Osteocyte (in vitro differentiated cells): ENCODE measurements at regions not wholly inside any gene's neighbourhood (a gene's known extent, or its start where the extent isn't known, plus 50 kb on each side); places are given as distances from the start of the nearest gene placed in this dataset.

Experiments
- DNase-seq: peaks from one replicate; pipeline ENCODE4 v3.0.0; 2021; ENCODE audit warnings: mixed read lengths; ENCODE audit not compliant: unreplicated experiment; ENCODE audit errors: extremely low spot score
- H3K27ac Mint-ChIP-seq: one replicate; pipeline ENCODE4 v1.8.0; 2021; ENCODE audit warnings: mild to moderate bottlenecking, mixed read lengths; ENCODE audit not compliant: unreplicated experiment
- H3K27me3 Mint-ChIP-seq: one replicate; pipeline ENCODE4 v1.8.0; 2021; ENCODE audit warnings: mixed read lengths; ENCODE audit not compliant: unreplicated experiment
- H3K36me3 Mint-ChIP-seq: one replicate; pipeline ENCODE4 v1.8.0; 2021; ENCODE audit warnings: mixed read lengths; ENCODE audit not compliant: unreplicated experiment
- H3K4me1 Mint-ChIP-seq: one replicate; pipeline ENCODE4 v1.8.0; 2021; ENCODE audit warnings: mixed read lengths; ENCODE audit not compliant: unreplicated experiment
- H3K4me3 Mint-ChIP-seq: one replicate; pipeline ENCODE4 v1.8.0; 2021; ENCODE audit warnings: mild to moderate bottlenecking, moderate library complexity, mixed read lengths; ENCODE audit not compliant: unreplicated experiment
- H3K9me3 Mint-ChIP-seq: one replicate; pipeline ENCODE4 v1.8.0; 2021; ENCODE audit warnings: mixed read lengths; ENCODE audit not compliant: unreplicated experiment
- CTCF ChIP-seq: fragments of 200-600 bp; sonication (generic); IDR thresholded peaks from 2 replicates; pipeline ENCODE4 v1.5.0; 2021; ENCODE audit warnings: antibody characterized with exemption, mild to moderate bottlenecking, moderate library complexity

DNA sequence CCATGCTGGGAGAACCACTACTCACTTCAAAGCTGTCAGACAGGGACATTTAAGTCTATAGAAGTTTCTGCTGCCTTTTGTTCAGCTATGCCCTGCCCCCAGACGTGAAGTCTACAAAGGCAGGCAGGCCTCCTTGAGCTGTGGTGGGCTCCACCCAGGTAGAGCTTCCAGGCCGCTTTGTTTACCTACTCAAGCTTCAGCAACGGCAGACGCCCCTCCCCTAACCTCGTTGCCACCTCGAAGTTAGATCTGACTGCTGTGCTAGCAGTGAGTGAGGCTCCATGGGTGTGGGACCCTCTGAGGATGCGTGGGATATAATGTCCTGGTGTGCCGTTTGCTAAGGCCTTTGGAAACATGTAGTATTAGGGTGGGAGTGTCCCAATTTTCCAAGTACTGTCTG lies 276.7 kb downstream of the ZIC4 start:
- no peak overlapping the region for H3K4me3 Mint-ChIP-seq
- peaks cover 9% of the 10 kb centered on the region for H3K36me3 Mint-ChIP-seq
- DNase-seq = no peak
- no peak for TF ChIP-seq CTCF
- no peak overlapping the region for H3K27ac Mint-ChIP-seq
- H3K9me3 Mint-ChIP-seq = peaks cover 18% of the 10 kb centered on the region
- H3K27me3 Mint-ChIP-seq = no peaks in the 10 kb centered on the region
- H3K4me1 Mint-ChIP-seq = peaks cover 5% of the 10 kb centered on the region

- TF ChIP-seq CTCF = no peak
- Mint-ChIP-seq H3K27me3 (no peaks in the 10 kb centered on the region), H3K4me1 (peaks cover 29% of the 10 kb centered on the region), H3K9me3 (no peaks in the 10 kb centered on the region), H3K4me3 (no peak overlapping the region), H3K36me3 (no peaks in the 10 kb centered on the region), H3K27ac (no peak overlapping the region)
- no peak for DNase-seq
Measured at GRCh38 chr3:147122350-147122749, 284.0 kb downstream of the ZIC4 start.

GRCh38 chr3:147119989-147120388 lies 286.4 kb downstream of the ZIC4 start:
- no peaks in the 10 kb centered on the region for H3K27me3 Mint-ChIP-seq
- DNase-seq = no peak
- H3K36me3 Mint-ChIP-seq = no peaks in the 10 kb centered on the region

DNA sequence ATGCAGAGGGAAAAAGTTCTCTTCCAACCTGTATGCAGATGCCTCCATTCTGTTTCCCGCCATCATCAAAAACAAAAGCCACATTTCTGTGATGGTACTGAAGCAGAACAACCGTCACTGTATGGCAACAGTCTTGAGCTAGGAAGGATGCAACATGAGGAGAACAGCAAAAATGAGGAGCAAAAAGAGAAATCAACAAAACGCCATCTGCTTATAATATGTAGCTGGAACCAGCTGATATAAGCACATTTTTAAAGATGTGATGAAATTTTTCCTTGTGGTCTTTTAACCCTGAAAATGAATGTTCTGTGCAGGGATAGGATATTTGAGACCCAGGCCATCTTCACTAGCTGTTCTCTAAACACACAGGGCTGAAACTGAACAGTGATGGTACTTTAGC lies 287.0 kb downstream of the ZIC4 start:
- Mint-ChIP-seq H3K4me1 (peaks cover 31% of the 10 kb centered on the region), H3K4me3 (no peak overlapping the region), H3K9me3 (peaks cover 5% of the 10 kb centered on the region), H3K27ac (peak overlapping the region; percentile 84), H3K27me3 (no peaks in the 10 kb centered on the region), H3K36me3 (no peaks in the 10 kb centered on the region)
- no peak for TF ChIP-seq CTCF
- DNase-seq = no peak

More at GRCh38 chr3:147119989-147120388, 286.4 kb downstream of the ZIC4 start:
- peak; percentile 72 for TF ChIP-seq CTCF
- Mint-ChIP-seq H3K4me1 (peaks cover 29% of the 10 kb centered on the region), H3K4me3 (peak overlapping the region; percentile 38), H3K27ac (peak overlapping the region; percentile 84), H3K9me3 (peaks cover 5% of the 10 kb centered on the region)

- Mint-ChIP-seq H3K27me3 (no peaks in the 10 kb centered on the region), H3K9me3 (peaks cover 5% of the 10 kb centered on the region), H3K4me3 (no peak overlapping the region), H3K4me1 (peaks cover 38% of the 10 kb centered on the region), H3K27ac (no peak overlapping the region), H3K36me3 (no peaks in the 10 kb centered on the region)
- no peak for TF ChIP-seq CTCF
- no peak for DNase-seq
Measured at GRCh38 chr3:147118611-147119010, 287.7 kb downstream of the ZIC4 start.
